Forelimb muscle (tissue), 1 donor: ENCODE measurements at regions not wholly inside any gene's neighbourhood (a gene's known extent, or its start where the extent isn't known, plus 50 kb on each side); places are given as distances from the start of the nearest gene placed in this dataset.

Experiments
- DNase-seq: peaks from one replicate; pipeline ENCODE4 v3.0.0-alpha.2; 2013; ENCODE audit warnings: low read depth

DNA sequence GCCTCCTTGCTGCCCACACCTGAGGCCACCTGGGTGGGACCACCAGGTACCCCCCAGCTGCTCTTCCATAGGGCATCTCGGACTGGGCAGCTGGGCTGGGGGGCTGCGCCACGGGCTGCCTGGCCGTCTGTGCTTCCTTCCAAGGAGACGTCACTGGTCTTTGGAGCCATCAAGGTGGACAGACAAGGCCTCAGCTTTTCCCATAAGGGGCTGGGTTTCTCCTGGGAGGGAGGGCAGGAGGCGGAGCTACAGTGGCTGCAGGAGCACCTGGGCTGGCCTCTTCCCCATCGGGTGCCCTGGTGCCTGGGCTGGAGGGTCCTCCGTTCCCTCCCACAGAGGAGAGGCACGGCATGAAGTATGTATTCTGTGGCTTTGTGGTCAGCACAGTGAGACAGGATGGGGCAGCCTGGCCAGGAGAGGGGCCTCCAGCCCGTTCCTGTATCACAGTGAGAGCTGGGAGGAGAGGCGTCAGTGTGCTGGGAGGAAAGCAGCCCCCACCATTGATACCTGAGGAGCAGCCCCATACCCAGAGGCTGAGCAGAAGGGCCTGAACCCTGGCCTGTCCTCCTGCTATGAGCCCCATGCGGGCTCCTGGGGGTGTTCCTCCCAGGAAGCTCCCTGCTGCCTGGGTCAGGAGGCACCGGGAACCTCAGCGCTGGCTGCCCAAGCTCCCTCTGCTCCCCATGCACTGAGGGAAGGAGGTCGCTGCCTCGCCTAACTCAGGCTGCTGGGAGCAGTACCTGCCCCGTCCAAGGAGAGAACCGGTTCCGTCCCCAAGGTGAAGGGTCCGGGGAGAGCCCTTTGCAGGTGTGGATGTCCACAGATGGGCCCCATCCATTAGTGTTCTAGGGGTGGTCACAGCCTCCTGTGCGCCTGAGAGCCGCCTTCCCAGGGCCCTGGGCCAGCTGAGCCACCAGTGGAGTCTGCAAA is 1075.0 kb downstream of the BRD1 start:
- no peak for DNase-seq

DNA sequence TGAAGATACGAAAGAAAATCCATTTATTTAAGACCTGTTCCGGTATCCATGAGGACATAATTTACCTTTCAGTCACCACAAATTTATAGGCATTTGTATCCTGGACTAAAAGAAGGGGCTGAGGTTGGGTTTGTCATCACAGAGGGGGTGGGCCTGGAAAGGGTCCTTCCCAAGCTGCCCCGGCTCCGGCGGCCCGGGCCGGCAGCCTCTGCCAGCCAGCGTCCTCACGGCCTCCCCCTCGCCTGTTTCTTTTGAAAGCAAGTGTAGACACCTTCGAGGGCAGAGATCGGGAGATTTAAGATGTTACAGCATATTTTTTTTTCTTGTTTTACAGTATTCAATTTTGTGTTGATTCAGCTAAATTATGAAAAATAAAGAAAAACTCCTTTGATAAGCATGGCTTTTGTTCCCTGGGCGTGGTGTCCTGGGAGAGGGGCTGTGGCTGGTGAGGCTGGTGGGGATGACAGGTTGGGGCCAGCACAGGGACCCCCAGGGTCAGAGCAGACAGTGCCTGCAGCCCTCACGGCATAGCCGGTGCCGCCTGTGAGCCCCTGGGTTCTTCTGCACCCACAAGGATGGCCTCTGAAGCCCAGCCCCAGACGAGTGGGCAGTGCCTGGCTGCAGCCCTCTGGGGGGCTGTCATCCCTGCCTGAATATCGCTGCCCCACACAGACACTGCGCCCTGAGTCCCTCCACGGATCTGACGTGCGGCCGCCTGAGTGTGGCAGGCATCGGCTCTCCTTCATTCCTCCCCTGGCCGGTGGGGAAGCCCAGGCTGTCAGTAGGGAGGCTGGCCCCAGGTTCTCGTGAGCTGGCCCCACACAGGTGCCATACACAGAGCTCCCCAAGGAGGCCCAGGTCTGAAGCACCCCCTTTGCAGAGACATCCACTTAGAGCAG is 1075.9 kb downstream of the BRD1 start:
- DNase-seq: no peak

DNA sequence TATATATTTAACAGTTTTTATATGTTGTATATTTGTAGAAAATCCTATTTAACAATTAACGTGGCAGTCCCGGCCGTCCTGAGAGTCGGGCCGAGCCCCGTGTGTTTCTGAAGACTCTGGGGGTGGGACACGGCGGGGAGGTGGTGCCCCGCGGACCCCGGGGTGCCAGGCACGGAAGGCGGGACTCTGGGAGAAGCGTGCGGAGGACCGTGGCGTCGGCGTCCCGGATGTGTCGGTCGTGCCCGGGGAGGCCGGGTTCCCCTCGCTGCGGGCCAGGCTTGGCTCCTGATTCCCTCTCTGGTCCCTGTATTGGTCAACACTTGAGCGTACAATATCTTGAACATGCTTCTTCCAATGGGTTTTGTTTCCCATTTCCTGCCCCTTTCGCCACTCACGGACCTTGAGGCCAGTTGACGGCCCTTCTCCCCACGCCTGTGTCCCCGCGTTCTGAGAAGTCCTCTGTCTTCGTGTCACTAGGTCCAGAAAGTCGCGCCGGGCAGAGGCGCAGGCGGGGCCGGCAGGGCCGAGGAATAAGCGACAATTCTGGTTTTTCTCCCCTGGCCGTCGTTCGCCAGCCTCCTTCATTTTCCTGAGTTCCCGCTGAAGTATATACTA is 1076.7 kb downstream of the BRD1 start:
- DNase-seq: no peak

DNA sequence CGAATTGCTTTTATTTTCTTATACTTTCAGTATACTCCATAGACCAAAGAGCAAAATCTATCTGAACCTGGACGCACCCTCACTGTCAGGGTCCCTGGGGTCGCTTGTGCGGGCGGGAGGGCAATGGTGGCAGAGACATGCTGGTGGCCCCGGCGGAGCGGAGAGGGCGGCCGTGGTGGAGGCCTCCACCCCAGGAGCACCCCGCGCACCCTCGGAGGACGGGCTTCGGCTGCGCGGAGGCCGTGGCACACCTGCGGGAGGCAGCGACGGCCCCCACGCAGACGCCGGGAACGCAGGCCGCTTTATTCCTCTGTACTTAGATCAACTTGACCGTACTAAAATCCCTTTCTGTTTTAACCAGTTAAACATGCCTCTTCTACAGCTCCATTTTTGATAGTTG is 1077.4 kb downstream of the BRD1 start:
- DNase-seq: no peak

DNA sequence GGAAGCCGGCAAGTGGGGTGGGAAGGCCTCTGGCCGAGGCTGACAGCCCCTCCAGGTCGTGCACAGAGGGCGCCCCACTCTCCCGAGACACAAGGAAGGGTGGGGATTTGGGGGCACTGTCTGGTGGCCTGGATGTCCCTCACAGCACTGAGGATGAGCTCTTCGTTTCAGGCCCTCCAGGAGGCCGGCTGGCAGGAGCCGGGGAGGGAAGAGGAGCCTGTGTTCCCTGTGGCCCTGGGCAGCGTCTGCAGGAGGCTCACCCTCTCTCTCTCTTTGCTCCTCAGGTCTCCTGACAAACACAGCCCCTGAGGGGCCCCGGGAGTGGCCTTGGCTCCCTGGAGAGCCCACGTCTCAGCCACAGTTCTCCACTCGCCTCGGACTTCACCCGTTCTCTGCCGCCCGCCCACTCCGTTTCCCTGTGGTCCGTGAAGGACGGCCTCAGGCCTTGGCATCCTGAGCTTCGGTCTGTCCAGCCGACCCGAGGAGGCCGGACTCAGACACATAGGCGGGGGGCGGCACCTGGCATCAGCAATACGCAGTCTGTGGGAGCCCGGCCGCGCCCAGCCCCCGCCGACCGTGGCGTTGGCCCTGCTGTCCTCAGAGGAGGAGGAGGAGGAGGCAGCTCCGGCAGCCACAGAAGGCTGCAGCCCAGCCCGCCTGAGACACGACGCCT is 1078.0 kb downstream of the BRD1 start:
- DNase-seq: no peak

DNA sequence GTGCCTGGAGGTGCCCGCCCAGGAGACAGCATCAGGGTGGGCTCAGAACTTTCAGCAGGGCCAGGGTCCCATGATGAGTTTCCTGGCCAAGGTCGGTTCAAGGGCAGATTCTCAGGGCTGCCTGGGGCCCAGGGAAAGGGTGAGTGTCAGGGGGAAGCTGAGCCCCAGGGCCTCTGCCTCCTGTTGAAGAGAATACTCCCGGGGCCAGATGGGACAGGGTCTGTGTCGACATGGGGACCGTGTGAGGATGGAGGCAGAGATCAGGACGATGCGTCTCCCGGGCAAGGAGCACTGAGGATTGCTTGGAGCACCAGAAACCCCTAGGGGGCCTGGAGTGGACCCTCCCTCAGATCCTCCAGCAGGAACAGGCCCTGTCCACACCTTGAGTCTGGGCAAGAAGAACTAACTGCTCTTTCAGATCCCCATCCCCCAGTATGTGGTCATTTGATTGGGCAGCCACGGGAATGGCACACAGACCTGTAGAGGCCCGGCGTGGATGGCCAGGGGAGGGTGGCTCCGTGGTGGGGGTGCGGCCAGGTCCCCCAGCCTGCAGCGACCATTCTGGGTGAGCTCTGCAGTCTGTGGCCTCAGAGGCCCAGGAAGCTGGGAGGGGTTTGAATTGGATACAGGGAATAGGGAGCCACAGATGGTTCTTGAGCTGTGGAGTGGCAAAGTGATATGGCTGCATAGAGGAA is 1078.7 kb downstream of the BRD1 start:
- no peak for DNase-seq

DNA sequence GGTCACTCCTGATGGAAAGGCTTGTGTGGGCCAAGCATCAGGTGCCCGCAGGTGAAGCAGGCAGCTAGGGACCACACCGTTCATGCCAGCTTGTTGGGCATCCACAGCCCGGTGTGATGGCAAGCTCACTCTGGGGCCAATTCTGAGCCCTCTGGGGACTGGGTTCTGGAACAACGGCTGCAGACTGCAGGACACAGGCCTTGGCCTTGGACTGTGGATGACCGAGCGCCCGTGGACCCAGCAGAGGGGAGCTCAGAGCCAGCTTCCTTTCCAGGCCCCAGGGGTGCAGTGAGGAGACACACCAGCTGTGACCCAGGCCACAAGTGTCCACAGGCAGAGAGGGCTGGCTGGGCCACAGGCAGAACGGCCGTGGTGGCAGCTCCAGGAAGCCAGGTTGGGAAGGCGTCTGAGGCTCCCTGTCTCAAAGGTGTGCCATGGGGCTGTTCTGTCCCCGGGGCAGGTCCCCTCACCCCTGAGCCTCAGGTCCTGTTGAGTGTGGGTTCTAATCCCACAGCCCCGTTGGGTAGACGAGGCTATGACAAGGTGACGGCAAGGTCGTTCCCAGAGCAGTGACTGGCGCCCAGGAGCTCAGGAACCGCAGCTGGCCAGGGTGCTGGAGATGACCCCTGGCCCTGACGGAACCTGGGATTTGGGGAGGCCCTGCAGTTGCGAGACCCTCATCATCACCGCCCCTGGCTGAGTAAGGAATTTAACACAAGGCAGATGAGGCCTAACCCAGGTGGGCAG is 1079.4 kb downstream of the BRD1 start:
- DNase-seq: no peak

DNA sequence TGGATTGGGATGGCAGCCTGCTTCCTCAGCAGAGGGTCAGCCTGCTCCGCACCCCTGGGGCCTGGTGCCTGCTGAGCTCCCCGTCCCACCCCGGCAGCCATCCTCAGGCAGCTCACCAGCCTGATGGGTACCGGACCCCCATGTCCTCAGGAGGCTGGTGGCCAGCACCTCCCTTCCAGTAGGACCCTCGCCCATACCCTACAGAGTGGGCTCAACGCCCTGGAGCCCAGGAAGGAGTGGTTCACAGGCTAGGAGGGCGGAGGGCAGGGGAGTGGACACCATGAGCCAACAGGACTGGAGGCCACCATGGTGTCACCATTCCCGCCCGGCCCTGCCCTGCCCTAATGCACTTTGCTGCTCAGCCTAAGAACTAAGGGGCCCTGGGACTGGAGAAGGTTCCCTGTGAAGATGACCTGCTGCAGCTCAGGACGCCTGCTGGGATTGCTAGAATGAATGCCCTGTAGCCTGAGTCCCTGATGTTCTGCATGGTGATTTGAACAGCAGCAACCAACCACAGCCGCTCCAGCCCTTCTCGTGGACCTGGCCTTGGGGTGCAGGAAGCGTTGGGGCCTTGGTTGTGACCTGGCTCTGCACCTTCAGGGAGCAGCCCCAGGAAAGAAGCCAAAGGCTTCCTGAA is 1080.8 kb downstream of the BRD1 start:
- DNase-seq: no peak

DNA sequence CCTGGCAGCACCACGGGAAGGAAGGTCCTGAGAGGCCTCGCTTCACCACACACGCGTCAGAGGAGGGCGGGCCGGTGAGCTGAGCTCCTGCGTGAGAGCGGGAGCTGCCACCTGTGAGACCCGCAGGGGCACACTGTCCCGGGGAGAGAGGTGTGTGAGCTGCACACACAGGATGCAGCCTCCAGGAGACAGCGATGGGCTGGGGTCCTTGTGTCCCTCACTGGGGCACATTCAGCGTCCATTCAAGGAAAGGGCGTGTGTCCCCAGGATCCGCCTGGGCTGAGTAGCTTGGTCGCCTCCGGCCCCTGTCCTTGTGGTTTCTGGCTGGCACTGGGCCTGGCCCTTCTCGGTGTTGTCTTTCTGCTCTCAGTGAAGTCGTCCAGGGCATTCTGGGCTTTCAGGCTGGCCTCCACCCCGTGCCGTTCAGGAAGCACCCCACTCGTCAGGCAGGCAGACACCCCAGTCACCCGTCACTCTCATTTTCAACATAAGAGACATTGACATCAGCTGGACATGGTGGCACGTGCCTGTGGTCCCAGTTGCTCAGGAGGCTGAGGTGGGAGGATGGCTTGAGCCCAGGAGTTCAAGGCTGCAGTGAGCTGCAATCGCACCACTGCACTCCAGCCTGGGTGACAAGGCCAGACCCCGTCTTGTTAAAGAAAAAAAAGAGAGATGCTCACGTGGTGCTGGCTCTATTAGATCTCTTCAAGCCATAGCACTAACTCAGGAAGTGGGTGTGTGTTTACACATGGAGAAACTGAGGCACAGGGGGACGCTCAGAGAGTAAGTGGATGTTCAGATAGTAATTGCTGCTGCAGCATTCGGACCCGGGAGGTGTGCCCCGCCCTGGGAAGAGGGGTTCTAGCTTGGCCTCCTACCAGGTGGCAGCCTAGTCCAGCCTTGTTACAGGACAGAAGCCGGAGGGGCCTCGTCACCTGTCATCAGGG is 1081.6 kb downstream of the BRD1 start:
- no peak for DNase-seq

DNA sequence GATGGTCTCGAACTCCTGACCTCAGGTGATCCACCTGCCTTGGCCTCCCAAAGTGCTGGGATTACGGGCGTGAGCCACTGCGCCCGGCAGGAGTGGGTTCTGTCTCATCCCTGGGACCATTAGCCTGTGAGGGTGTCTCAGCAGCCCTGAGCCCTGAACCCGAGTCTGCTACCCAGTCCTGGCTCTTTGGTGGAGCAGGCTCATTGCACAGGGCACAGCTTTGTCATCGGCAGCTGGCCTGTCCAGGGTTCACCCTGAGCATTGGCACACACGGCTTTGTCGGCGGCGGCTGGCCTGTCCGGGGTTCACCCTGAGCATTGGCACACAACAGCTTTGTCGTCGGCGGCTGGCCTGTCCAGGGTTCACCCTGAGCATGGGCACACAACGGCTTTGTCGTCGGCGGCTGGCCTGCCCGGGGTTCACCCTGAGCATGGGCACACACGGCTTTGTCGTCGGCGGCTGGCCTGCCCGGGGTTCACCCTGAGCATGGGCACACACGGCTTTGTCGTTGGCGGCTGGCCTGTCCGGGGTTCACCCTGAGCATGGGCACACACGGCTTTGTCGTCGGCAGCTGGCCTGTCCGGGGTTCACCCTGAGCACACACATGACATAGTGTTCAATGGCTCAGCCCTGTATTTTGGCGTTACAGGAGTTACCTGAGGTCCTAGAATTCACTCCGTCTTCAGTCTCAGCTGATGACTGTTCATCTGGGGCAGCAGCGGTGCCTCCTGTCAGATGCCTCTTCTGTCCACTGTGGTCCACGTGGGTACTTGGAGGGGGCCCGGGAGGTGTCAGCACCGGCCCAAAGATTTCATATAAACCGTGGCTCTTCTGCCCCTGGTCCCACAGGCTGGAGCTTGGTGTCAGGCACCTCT is 1082.5 kb downstream of the BRD1 start:
- no peak for DNase-seq

DNA sequence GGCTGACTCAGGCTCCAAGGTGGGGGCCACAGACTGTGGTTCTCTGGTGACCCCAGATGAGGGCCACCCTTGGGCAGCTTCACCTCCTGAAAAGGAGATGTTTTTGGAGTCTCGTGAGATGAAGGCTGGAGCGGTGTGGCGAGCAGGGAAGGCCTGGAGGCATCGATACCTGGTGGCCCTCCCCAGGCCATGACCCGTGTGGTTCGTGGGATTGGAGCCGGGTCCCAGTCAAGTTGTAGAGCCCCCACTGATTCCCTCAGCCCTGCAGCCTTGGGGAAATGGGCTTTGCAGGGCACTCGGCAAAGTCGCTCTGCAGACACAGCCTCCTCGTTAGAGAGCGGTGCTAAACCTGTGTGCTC is 1083.4 kb downstream of the BRD1 start:
- no peak for DNase-seq

DNA sequence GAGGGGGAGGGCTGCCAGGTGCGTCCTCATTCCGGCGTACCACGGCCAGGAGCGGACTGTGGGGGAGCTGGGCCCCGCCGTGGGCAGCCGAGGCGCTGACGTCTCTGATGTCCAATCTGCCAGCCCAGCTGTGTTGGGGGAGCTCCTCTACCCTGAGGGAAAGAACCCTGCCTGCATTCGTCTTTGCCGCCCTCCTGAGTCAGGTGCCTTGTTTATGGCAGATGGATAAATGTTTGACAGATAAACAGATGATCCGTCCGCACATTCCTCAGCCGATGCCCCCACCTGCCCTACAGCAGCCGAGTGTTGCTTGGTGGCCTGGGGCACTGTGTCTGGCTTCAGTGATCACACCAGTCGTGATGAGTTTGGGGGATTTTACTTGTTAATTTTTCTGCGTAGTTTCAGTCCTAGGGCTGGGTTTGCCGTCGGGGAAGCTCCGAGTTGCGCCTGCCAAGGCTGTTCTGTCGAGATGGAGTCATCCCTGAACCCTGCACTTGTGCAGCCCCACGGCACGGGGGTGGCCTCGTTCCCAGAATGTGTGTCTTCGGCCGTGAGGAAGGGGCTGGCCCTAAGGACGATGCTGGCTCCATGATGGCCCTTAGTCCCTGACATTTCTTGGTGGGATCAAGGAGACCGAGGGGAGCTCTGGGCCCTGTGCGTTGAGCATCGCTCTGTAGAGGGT is 1083.9 kb downstream of the BRD1 start:
- no peak for DNase-seq

DNA sequence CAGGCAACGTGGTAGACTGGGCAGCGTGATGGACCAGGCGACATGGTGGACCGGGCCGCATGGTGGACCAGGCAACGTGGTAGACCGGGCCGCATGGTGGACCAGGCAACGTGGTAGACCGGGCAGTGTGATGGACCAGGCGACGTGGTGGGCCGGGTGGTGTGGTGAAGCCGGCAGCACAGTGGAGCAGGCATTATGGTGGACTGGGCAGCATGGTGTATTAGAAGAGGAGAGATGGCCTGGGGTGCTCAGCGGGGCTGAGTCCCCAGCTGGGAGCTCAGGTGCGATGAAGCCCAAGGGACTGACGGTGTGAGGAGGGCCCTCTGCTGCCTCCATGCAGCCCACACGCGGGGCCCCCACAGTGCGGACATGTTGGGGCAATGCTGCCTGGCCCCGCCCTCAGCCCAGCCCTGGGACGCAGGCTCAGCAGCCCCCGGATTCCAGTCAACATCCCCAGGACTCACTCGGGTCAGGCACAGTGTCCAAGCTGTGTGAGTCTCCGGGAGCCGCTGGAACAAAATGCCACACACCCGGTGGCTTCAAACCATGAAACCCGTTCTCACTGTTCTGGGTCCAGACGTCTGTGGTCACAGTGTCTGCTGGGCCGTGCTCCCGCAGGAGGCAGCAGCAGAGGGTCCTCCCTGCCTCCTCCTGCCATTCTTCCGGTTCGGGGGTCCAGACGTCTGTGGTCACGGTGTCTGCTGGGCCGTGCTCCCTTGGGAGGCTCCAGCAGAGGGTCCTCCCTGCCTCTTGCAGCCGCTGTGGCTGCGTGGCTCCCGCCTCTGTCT is 1084.9 kb downstream of the BRD1 start:
- no peak for DNase-seq

DNA sequence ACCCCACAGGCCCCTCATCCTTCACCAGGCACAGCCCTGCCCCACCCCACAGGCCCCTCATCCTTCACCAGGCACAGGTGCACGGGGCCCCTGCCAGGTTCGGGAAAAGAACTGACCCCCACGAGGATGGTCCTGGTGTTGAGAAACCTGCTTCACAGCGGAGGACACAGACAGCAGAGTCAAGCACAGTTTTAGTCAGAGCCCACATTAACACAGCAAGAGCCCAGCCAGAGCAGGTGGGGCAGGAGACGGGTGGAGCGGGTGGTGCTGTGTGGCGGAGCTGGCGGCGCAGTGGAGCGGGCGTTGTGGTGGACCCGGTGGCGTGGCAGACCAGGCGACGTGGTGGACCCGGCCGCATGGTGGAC is 1085.5 kb downstream of the BRD1 start:
- no peak for DNase-seq

DNA sequence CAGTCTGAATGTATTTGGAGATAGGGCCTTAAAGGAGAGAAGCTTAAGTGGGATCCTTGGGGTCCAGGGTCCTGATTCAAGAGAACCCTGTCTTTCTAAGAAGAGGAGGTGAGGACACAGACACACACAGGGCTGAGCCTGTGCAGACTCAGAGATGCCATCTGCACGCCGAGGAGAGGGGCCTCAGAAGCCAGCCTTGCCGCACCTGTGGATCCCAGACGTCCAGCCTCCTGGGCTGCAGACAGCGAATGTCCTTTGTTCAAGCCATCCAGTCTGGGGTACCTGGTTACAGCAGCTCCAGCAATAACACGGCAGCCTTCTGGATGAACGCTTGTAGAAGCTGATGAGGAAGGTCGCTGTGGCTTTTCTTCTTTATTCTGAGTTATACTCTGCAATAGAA is 1086.1 kb downstream of the BRD1 start:
- DNase-seq: no peak

DNA sequence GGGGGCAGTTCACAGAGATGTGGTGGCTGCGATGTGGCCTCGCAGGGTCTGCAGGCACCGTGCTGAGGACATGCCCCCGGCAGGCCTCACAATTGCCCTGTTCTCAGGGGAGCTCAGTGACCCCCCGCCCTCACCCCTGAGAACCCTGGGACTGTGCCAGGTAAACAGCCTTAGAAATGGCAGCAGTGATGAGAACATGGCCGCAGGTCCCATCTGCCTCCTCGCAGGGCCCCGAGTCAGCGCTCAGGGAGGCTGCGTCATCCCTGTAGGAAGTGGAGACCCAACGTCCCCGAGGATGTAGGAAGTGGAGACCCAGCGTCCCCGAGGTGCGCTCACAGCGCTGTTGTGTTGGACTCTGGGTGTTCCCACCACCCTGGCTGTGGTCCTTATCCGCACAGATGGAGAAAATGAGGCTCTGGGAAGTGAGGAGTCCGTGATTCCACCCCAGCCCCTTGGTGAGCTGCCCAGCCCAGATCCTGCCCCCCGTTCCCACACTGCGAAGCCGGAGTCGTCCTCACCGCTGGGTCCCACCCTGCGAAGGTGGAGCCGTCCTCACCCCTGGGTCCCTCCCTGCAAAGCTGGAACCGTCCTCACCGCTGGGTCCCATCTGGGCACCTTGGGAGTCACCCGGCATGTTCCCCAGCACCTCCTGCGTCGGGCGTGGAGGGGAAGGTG is 1086.8 kb downstream of the BRD1 start:
- no peak for DNase-seq
